ENCODE measurements at regions not wholly inside any gene's neighbourhood (a gene's known extent, or its start where the extent isn't known, plus 50 kb on each side); places are given as distances from the start of the nearest gene placed in this dataset.

DNA sequence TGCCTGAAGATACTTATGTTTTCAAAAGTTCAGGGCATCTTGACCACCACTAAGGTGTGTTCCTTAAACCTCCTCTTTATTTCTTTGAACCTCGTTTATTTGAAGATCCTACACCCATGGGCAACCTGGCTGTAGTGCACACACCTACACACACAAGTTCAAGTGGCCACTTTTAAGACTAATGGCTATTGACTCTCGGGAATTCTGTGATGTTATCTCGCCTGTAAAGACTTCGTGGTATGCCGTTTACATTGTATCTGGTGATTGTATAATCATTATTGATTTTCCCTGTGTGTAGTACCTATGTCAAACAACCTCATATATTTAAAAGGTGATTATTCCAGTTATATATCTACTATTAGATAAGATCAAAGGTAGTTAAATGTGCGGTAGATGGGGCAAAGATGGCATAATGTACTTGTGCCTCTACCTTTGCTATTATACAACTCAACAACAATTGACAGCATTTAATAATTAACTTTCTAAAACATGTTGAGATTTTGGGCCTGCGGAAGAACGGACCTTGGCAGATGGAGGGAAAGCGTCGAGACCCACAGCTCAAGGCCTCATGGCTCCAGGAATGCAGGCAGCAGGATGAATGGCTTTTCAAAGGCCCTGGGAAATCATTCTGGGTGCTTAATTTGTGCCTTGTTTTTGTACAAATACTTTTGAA, 51.4 kb upstream of the IRX2 start:
- no peaks in the 10 kb centered on the region for H3K79me2 ChIP-seq (ENCODE audit: insufficient read depth)
- no peaks in the 10 kb centered on the region for H3K36me3 ChIP-seq (ENCODE audit: low read depth)
- TF ChIP-seq EZH2phosphoT487 (IDR thresholded peaks at IDR 0.05; ENCODE audit: insufficient read depth, low read depth) = no peak
- TF ChIP-seq EZH2 (IDR thresholded peaks at IDR 0.05; ENCODE audit: insufficient read depth, poor library complexity, severe bottlenecking) = no peak
- H4K20me1 ChIP-seq (ENCODE audit: insufficient read depth) = no peaks in the 10 kb centered on the region
- no peaks in the 10 kb centered on the region for H3K9me3 ChIP-seq (ENCODE audit: low read depth)
- H3K9me2 ChIP-seq (ENCODE audit: insufficient read depth) = no peaks in the 10 kb centered on the region
- no peak overlapping the region for H3K4me2 ChIP-seq (ENCODE audit: unreplicated experiment)
- H3K9ac ChIP-seq = no peak overlapping the region
- 56 to 61% methylated on average over 10 of the region's 10 CpGs for WGBS, 2 experiments (ENCODE audit: low coverage in 1 of 2, low lambda C conversion rate in 2 of 2, missing lambda C conversion rate in 2 of 2)
- no peaks in the 10 kb centered on the region for H3K27me3 ChIP-seq (replicated peaks; ENCODE audit: insufficient read depth)
- H3F3A ChIP-seq (ENCODE audit: insufficient read depth) = no peaks in the 10 kb centered on the region
- no peaks in the 10 kb centered on the region for H3K4me1 ChIP-seq (ENCODE audit: insufficient read depth)
- in situ Hi-C loops (cut with MboI) = no loop called here
- no peak overlapping the region for H3K27ac ChIP-seq
- no peak overlapping the region for H2AFZ ChIP-seq
- no peak overlapping the region for H3K4me3 ChIP-seq
- DNase-seq = no peak

DNA sequence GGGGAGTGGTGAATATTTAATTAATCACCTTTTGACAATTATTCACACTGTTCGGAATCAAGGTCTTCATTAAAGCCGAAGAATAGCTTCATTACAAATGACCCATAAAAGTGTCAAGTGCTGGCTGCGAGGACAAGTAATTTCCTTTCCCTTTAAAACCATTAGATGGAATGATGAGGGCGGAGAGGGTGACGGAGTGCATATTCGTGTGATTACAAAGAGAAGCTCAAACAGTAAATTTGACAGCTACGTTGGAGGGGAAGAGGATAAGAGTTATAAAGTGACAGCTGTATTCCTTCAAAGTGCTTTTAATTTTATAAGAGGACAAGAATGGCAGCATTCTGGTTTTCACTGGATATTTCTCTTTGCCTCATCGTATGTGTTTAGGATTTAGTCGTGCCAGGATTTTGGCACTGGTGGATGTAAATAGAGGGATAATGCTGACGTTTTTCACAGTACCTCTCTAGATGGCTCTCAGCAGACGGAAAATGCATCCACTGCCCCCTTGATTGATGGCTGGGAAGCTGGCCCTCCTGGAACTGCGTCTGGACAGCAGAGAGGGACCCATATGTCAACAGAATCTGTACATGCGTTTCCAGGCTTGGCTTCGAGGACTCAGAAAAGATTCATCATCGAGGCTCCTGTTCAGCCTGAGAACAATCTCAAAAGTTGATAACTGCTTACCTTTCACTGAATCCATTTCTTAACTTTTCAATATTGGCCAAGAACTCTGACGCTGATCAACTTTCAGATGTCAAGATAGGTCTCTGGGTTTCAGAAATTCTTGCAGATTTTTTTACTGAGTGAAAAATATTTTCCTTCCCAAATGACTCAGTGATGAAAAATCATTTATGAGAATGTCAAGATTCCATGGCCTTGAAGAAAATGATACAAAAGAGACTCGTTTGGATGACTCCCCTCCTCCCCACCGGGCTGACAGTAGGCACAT, 50.4 kb upstream of the IRX2 start:
- Histone ChIP-seq H3K79me2 (ENCODE audit: insufficient read depth) (no peaks in the 10 kb centered on the region), H4K20me1 (ENCODE audit: insufficient read depth) (no peaks in the 10 kb centered on the region), H3K4me3 (no peak overlapping the region), H3K4me1 (ENCODE audit: insufficient read depth) (no peaks in the 10 kb centered on the region), H3K9me2 (ENCODE audit: insufficient read depth) (no peaks in the 10 kb centered on the region), H3K4me2 (ENCODE audit: unreplicated experiment) (no peak overlapping the region), H3K9me3 (ENCODE audit: low read depth) (no peaks in the 10 kb centered on the region), H3K9ac (no peak overlapping the region), H3K36me3 (ENCODE audit: low read depth) (no peaks in the 10 kb centered on the region), H2AFZ (no peak overlapping the region), H3K27me3 (replicated peaks; ENCODE audit: insufficient read depth) (no peaks in the 10 kb centered on the region), H3F3A (ENCODE audit: insufficient read depth) (no peaks in the 10 kb centered on the region), H3K27ac (no peak overlapping the region)
- TF ChIP-seq EZH2phosphoT487 (IDR thresholded peaks at IDR 0.05; ENCODE audit: insufficient read depth, low read depth) = no peak
- no peak for TF ChIP-seq EZH2 (IDR thresholded peaks at IDR 0.05; ENCODE audit: insufficient read depth, poor library complexity, severe bottlenecking)
- DNase-seq = peak; percentile 3
- WGBS, 2 experiments (ENCODE audit: low coverage in 1 of 2, low lambda C conversion rate in 2 of 2, missing lambda C conversion rate in 2 of 2) = 7 to 9% methylated on average over 18 of the region's 18 CpGs
- in situ Hi-C loops (cut with MboI) = no loop called here

All from GM23248 (cell line).